Colonic mucosa (tissue), 4 donors: ENCODE measurements at regions not wholly inside any gene's neighbourhood (a gene's known extent, or its start where the extent isn't known, plus 50 kb on each side); places are given as distances from the start of the nearest gene placed in this dataset.

Experiments
- DNase-seq: peaks from one replicate; pipeline ENCODE4 v3.0.0-alpha.2; 2020
- H3K27ac ChIP-seq: fragments of 200-600 bp; one replicate; pipeline ENCODE4 v1.8.0; 2021
- H3K27me3 ChIP-seq: fragments of 200-600 bp; one replicate; pipeline ENCODE4 v1.8.0; 2021
- H3K36me3 ChIP-seq: fragments of 200-600 bp; one replicate; pipeline ENCODE4 v1.8.0; 2021
- H3K4me1 ChIP-seq: fragments of 200-600 bp; one replicate; pipeline ENCODE4 v1.8.0; 2021; ENCODE audit warnings: mild to moderate bottlenecking
- H3K4me3 ChIP-seq: fragments of 200-600 bp; one replicate; pipeline ENCODE4 v1.8.0; 2021
- H3K9ac ChIP-seq, 2 donors: one replicate each; pipeline ENCODE4 v1.7.0; 2013; ENCODE audit warnings: control low read depth in 2 of 2, low read depth in 2 of 2, low read length in 2 of 2
- H3K9me3 ChIP-seq: fragments of 200-600 bp; one replicate; pipeline ENCODE4 v1.8.0; 2021
- CTCF ChIP-seq: fragments of 200-600 bp; IDR thresholded peaks from one replicate; pipeline ENCODE4 v1.8.0; 2022; ENCODE audit warnings: antibody characterized with exemption, mild to moderate bottlenecking
- intact Hi-C: fragments of 100-400 bp; cut with DNase I; formaldehyde crosslinking; loops from one replicate; pipeline ENCODE4 v1.14.1; 2022
- donor health status: healthy.
- donor health status: DM: no; HTN: no; CAD: no.
- donor health status: DM: no; HTN: no; CAD: no.

- H3K4me1 ChIP-seq, result no peaks in the 10 kb centered on the region
Measured at GRCh38 chr4:114236171-114236769, 256.8 kb upstream of the ARSJ start.

GRCh38 chr4:114237997-114238396 lies 258.6 kb upstream of the ARSJ start:
- H3K4me1 ChIP-seq, result no peaks in the 10 kb centered on the region
- intact Hi-C loops, result no loop called here
- DNase-seq, result no peak
- no peak overlapping the region for H3K9ac ChIP-seq
- no peaks in the 10 kb centered on the region for H3K9me3 ChIP-seq
- no peak overlapping the region for H3K27ac ChIP-seq
- no peak overlapping the region for H3K4me3 ChIP-seq
- TF ChIP-seq CTCF, result no peak
- H3K27me3 ChIP-seq, result no peaks in the 10 kb centered on the region
- no peaks in the 10 kb centered on the region for H3K36me3 ChIP-seq

More at GRCh38 chr4:114236171-114236769, 256.8 kb upstream of the ARSJ start:
- H3K27ac ChIP-seq, result no peak overlapping the region
- no peak for DNase-seq
- no peaks in the 10 kb centered on the region for H3K36me3 ChIP-seq
- H3K9ac ChIP-seq, result no peak overlapping the region
- intact Hi-C loops, result no loop called here
- TF ChIP-seq CTCF, result no peak
- no peaks in the 10 kb centered on the region for H3K27me3 ChIP-seq
- no peaks in the 10 kb centered on the region for H3K9me3 ChIP-seq
- H3K4me3 ChIP-seq, result no peak overlapping the region

GRCh38 chr4:114249561-114249960 lies 270.1 kb upstream of the ARSJ start:
- intact Hi-C loops, result no loop called here
- no peak for DNase-seq
- no peaks in the 10 kb centered on the region for H3K36me3 ChIP-seq
- H3K4me3 ChIP-seq, result no peak overlapping the region
- H3K9me3 ChIP-seq, result no peaks in the 10 kb centered on the region
- H3K9ac ChIP-seq, result no peak overlapping the region
- H3K27me3 ChIP-seq, result no peaks in the 10 kb centered on the region
- H3K27ac ChIP-seq, result no peak overlapping the region
- no peak for TF ChIP-seq CTCF
- H3K4me1 ChIP-seq, result no peaks in the 10 kb centered on the region

GRCh38 chr4:114249976-114250375 lies 270.5 kb upstream of the ARSJ start:
- Histone ChIP-seq H3K4me1 (no peaks in the 10 kb centered on the region), H3K27me3 (no peaks in the 10 kb centered on the region), H3K9me3 (no peaks in the 10 kb centered on the region), H3K4me3 (no peak overlapping the region), H3K27ac (no peak overlapping the region), H3K9ac (no peak overlapping the region), H3K36me3 (no peaks in the 10 kb centered on the region)
- no peak for TF ChIP-seq CTCF
- DNase-seq, result no peak
- intact Hi-C loops, result no loop called here

- no peaks in the 10 kb centered on the region for H3K4me1 ChIP-seq
- no peaks in the 10 kb centered on the region for H3K36me3 ChIP-seq
- no peak overlapping the region for H3K9ac ChIP-seq
- H3K4me3 ChIP-seq, result no peak overlapping the region
- H3K27me3 ChIP-seq, result no peaks in the 10 kb centered on the region
- no peak for TF ChIP-seq CTCF
- no peaks in the 10 kb centered on the region for H3K9me3 ChIP-seq
- H3K27ac ChIP-seq, result no peak overlapping the region
- DNase-seq, result no peak
- intact Hi-C loops, result no loop called here
Measured at GRCh38 chr4:114250439-114250891, 271.0 kb upstream of the ARSJ start.
